ENCODE measurements at regions not wholly inside any gene's neighbourhood (a gene's known extent, or its start where the extent isn't known, plus 50 kb on each side); places are given as distances from the start of the nearest gene placed in this dataset.

DNA sequence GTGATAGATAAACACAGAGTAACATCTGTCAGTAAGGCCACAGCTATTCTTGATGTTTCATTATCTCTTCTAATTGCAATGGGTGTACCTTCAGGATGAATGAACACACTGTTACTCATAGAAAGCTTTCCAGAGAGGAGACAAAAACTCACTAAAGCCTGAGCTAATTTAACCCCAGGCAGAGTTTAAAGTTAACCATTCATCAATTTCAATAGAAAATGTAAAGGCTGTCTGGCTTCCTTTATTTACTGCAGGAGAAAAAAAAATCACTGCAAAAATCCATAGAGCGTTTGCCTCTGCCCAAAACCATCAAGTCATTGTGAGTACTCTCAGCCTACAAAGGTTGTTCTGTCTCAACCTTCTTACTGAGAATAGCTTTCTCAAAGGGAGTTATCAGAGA lies 376.9 kb downstream of the PPP4R3C start:
- no peak overlapping the region for H3K9ac ChIP-seq (ENCODE audit: low read length)
- no peak for TF ChIP-seq EZH2 (IDR thresholded peaks at IDR 0.05; ENCODE audit: borderline replicate concordance, low read length)
- TF ChIP-seq, protein P1, sequence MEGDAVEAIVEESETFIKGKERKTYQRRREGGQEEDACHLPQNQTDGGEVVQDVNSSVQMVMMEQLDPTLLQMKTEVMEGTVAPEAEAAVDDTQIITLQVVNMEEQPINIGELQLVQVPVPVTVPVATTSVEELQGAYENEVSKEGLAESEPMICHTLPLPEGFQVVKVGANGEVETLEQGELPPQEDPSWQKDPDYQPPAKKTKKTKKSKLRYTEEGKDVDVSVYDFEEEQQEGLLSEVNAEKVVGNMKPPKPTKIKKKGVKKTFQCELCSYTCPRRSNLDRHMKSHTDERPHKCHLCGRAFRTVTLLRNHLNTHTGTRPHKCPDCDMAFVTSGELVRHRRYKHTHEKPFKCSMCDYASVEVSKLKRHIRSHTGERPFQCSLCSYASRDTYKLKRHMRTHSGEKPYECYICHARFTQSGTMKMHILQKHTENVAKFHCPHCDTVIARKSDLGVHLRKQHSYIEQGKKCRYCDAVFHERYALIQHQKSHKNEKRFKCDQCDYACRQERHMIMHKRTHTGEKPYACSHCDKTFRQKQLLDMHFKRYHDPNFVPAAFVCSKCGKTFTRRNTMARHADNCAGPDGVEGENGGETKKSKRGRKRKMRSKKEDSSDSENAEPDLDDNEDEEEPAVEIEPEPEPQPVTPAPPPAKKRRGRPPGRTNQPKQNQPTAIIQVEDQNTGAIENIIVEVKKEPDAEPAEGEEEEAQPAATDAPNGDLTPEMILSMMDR (IDR thresholded peaks at IDR 0.05; ENCODE audit: low read length), result no peak
- H3K27ac ChIP-seq (ENCODE audit: low read depth, low read length, poor library complexity, severe bottlenecking), result no peak overlapping the region
- H3K9me3 ChIP-seq (ENCODE audit: low read length), result no peaks in the 10 kb centered on the region
- H2AFZ ChIP-seq (ENCODE audit: low read length), result no peak overlapping the region
- H3K4me3 ChIP-seq (ENCODE audit: low read depth, low read length, poor library complexity, severe bottlenecking), result no peak overlapping the region
- no peaks in the 10 kb centered on the region for H3K27me3 ChIP-seq (ENCODE audit: insufficient read depth, low read length)
- no peaks in the 10 kb centered on the region for H3K79me2 ChIP-seq (ENCODE audit: insufficient read depth, low read length)
- H3F3A ChIP-seq (ENCODE audit: insufficient read depth, low read length), result no peaks in the 10 kb centered on the region
- no peaks in the 10 kb centered on the region for H4K20me1 ChIP-seq (ENCODE audit: insufficient read depth, low read length)
- H3K4me1 ChIP-seq (ENCODE audit: insufficient read depth, low read length, severe bottlenecking), result no peaks in the 10 kb centered on the region
- H3K4me2 ChIP-seq (ENCODE audit: low read length), result no peak overlapping the region
- H3K9me2 ChIP-seq (ENCODE audit: low read depth, low read length), result no peaks in the 10 kb centered on the region
- H3K36me3 ChIP-seq (ENCODE audit: insufficient read depth, low read length), result no peaks in the 10 kb centered on the region

DNA sequence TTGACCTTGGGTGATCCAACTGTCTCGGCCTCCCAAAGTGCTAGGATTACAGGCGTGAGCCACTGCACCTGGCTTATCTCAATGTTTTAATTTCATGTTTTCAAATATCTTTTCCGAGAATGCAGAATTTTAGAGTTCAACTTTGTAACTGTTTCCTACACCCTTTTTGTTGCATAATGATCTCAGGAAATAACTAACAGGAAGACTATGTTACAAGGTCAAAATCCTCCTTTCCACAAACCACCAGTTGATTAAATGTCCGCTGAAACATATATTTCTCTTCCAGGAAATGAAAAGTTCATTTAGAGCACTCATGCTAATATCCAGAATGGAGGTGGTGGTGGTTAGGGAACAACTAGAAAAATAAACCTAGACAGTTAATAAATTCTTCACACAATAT lies 377.8 kb downstream of the PPP4R3C start:
- Histone ChIP-seq H3F3A (ENCODE audit: insufficient read depth, low read length) (no peaks in the 10 kb centered on the region), H3K4me1 (ENCODE audit: insufficient read depth, low read length, severe bottlenecking) (no peaks in the 10 kb centered on the region), H3K9me3 (ENCODE audit: low read length) (no peaks in the 10 kb centered on the region), H2AFZ (ENCODE audit: low read length) (no peak overlapping the region), H3K27me3 (ENCODE audit: insufficient read depth, low read length) (no peaks in the 10 kb centered on the region), H3K36me3 (ENCODE audit: insufficient read depth, low read length) (no peaks in the 10 kb centered on the region), H3K4me2 (ENCODE audit: low read length) (no peak overlapping the region), H3K79me2 (ENCODE audit: insufficient read depth, low read length) (no peaks in the 10 kb centered on the region), H3K4me3 (ENCODE audit: low read depth, low read length, poor library complexity, severe bottlenecking) (no peak overlapping the region), H3K27ac (ENCODE audit: low read depth, low read length, poor library complexity, severe bottlenecking) (no peak overlapping the region), H4K20me1 (ENCODE audit: insufficient read depth, low read length) (no peaks in the 10 kb centered on the region), H3K9me2 (ENCODE audit: low read depth, low read length) (no peaks in the 10 kb centered on the region), H3K9ac (ENCODE audit: low read length) (no peak overlapping the region)
- TF ChIP-seq EZH2 (IDR thresholded peaks at IDR 0.05; ENCODE audit: borderline replicate concordance, low read length), result no peak
- TF ChIP-seq, protein P1 (IDR thresholded peaks at IDR 0.05; ENCODE audit: low read length), result no peak

GRCh38 chrX:27078371-27078770 lies 384.8 kb downstream of the PPP4R3C start:
- no peak overlapping the region for H2AFZ ChIP-seq (ENCODE audit: low read length)
- H3K36me3 ChIP-seq (ENCODE audit: insufficient read depth, low read length), result no peaks in the 10 kb centered on the region
- H3K27me3 ChIP-seq (ENCODE audit: insufficient read depth, low read length), result no peaks in the 10 kb centered on the region
- no peak overlapping the region for H3K9ac ChIP-seq (ENCODE audit: low read length)
- no peaks in the 10 kb centered on the region for H3K4me1 ChIP-seq (ENCODE audit: insufficient read depth, low read length, severe bottlenecking)
- no peaks in the 10 kb centered on the region for H3F3A ChIP-seq (ENCODE audit: insufficient read depth, low read length)
- no peaks in the 10 kb centered on the region for H3K9me2 ChIP-seq (ENCODE audit: low read depth, low read length)
- H3K4me3 ChIP-seq (ENCODE audit: low read depth, low read length, poor library complexity, severe bottlenecking), result no peak overlapping the region
- no peaks in the 10 kb centered on the region for H3K9me3 ChIP-seq (ENCODE audit: low read length)
- no peaks in the 10 kb centered on the region for H4K20me1 ChIP-seq (ENCODE audit: insufficient read depth, low read length)
- H3K79me2 ChIP-seq (ENCODE audit: insufficient read depth, low read length), result no peaks in the 10 kb centered on the region
- H3K27ac ChIP-seq (ENCODE audit: low read depth, low read length, poor library complexity, severe bottlenecking), result no peak overlapping the region
- TF ChIP-seq EZH2 (IDR thresholded peaks at IDR 0.05; ENCODE audit: borderline replicate concordance, low read length), result no peak
- TF ChIP-seq, protein P1 (IDR thresholded peaks at IDR 0.05; ENCODE audit: low read length), result no peak
- H3K4me2 ChIP-seq (ENCODE audit: low read length), result no peak overlapping the region

Data from OCI-LY1 (cell line).